SK-N-SH (cell line): ENCODE measurements at regions not wholly inside any gene's neighbourhood (a gene's known extent, or its start where the extent isn't known, plus 50 kb on each side); places are given as distances from the start of the nearest gene placed in this dataset.

ENCODE experiments used
- CTCF ChIA-PET: fragments of 300-600, 350-600 bp; formaldehyde crosslinking; extraction: SDS; loops from one replicate; lab custom pipeline; 2021; lab: Yijun Ruan, JAX
- POLR2A ChIA-PET: fragments of 350-600 bp; sonication (Branson Sonifier 250); formaldehyde crosslinking; extraction: SDS; loops from one replicate; lab custom pipeline; 2020; ENCODE audit warnings: antibody characterized with exemption, inconsistent platforms; lab: Yijun Ruan, JAX
- DNase-seq: peaks from one replicate; pipeline ENCODE4 v3.0.0; 2012
- H2AFZ ChIP-seq: fragments of 200-600 bp; sonication (generic); 2 replicates; pipeline ENCODE4 v1.8.1; 2016; ENCODE audit warnings: antibody characterized with exemption, mild to moderate bottlenecking, low read depth
- H3F3A ChIP-seq: fragments of 200-600 bp; sonication (generic); replicated peaks from 2 replicates; pipeline ENCODE3; 2016; ENCODE audit warnings: antibody characterized with exemption, mild to moderate bottlenecking; ENCODE audit not compliant: insufficient read depth
- H3K27ac ChIP-seq, 2 experiments: fragments of 200-500 bp in 1 of 2; fragments of 200-600 bp in 1 of 2; sonication (Bioruptor generic) in 1 of 2; sonication (generic), shearing (Covaris generic) in 1 of 2; 2 replicates each; pipeline versions ENCODE4 v1.5.1 to v1.6.1; 2014 to 2016; ENCODE audit warnings: low read depth in 2 of 2, inconsistent platforms in 1 of 2, low read length in 1 of 2, mild to moderate bottlenecking in 1 of 2, mixed read lengths in 1 of 2
- H3K27me3 ChIP-seq: fragments of 200-600 bp; sonication (generic), shearing (Covaris generic); 2 replicates; pipeline ENCODE4 v1.6.1; 2016; ENCODE audit warnings: mixed run types; ENCODE audit not compliant: insufficient read depth
- H3K36me3 ChIP-seq, 2 experiments: fragments of 200-500 bp in 1 of 2; fragments of 200-600 bp in 1 of 2; sonication (Bioruptor generic) in 1 of 2; sonication (generic) in 1 of 2; replicated peaks in 1 of 2; 2 replicates each; pipeline versions ENCODE3 to v1.5.1; 2014 to 2016; ENCODE audit warnings: low read length in 1 of 2, mild to moderate bottlenecking in 1 of 2; ENCODE audit not compliant: insufficient read depth in 2 of 2, control insufficient read depth in 1 of 2
- H3K4me1 ChIP-seq, 2 experiments: fragments of 200-500 bp in 1 of 2; fragments of 200-600 bp in 1 of 2; sonication (Bioruptor generic) in 1 of 2; sonication (generic), shearing (Covaris generic) in 1 of 2; 2 replicates each; pipeline versions ENCODE4 v1.5.1 to v1.6.1; 2014 to 2016; ENCODE audit warnings: low read depth in 1 of 2, low read length in 1 of 2, mixed run types in 1 of 2; ENCODE audit not compliant: insufficient read depth in 2 of 2, control insufficient read depth in 1 of 2
- H3K4me2 ChIP-seq: fragments of 200-600 bp; sonication (generic), shearing (Covaris generic); 2 replicates; pipeline ENCODE4 v1.6.1; 2017; ENCODE audit warnings: mixed run types
- H3K4me3 ChIP-seq, 2 experiments: fragments of 200-500 bp in 1 of 2; fragments of 200-600 bp in 1 of 2; sonication (Bioruptor generic) in 1 of 2; sonication (generic), shearing (Covaris generic) in 1 of 2; 2 replicates each; pipeline versions ENCODE4 v1.5.1 to v1.8.1; 2014 to 2016; ENCODE audit warnings: low read depth in 2 of 2, inconsistent platforms in 1 of 2, low read length in 1 of 2, mild to moderate bottlenecking in 1 of 2, mixed read lengths in 1 of 2, moderate library complexity in 1 of 2
- H3K79me2 ChIP-seq: fragments of 200-600 bp; sonication (generic); 2 replicates; pipeline ENCODE4 v1.8.1; 2017; ENCODE audit warnings: mild to moderate bottlenecking; ENCODE audit not compliant: insufficient read depth
- H3K9ac ChIP-seq: fragments of 200-600 bp; sonication (generic); 2 replicates; pipeline ENCODE4 v1.6.1; 2017; ENCODE audit warnings: mixed run types
- H3K9me2 ChIP-seq: fragments of 200-600 bp; sonication (generic); 2 replicates; pipeline ENCODE4 v1.6.1; 2017; ENCODE audit warnings: mixed run types
- H3K9me3 ChIP-seq: fragments of 200-600 bp; sonication (generic); 2 replicates; pipeline ENCODE4 v1.6.1; 2017; ENCODE audit warnings: mixed run types, mild to moderate bottlenecking, moderate library complexity
- H4K20me1 ChIP-seq: fragments of 200-600 bp; sonication (generic); 2 replicates; pipeline ENCODE4 v1.6.1; 2017; ENCODE audit warnings: mild to moderate bottlenecking, mixed run types; ENCODE audit not compliant: insufficient read depth
- EZH2phosphoT487 ChIP-seq: fragments of 200-600 bp; sonication (generic); IDR thresholded peaks from 2 replicates; pipeline ENCODE4 v1.6.1; 2017; ENCODE audit warnings: low read depth, mixed run types, mild to moderate bottlenecking, antibody characterized with exemption, moderate library complexity, borderline replicate concordance
- FOSL2 ChIP-seq: IDR thresholded peaks from 2 replicates; pipeline ENCODE4 v1.4.0; 2012; ENCODE audit warnings: low read depth, mild to moderate bottlenecking, moderate library complexity, borderline replicate concordance
- GATA2 ChIP-seq: sonication (generic); formaldehyde crosslinking; IDR thresholded peaks from 2 replicates; pipeline ENCODE4 v1.5.0; 2020; ENCODE audit warnings: mild to moderate bottlenecking, missing genetic modification reagents
- JUND ChIP-seq: IDR thresholded peaks from 2 replicates; pipeline ENCODE4 v1.4.0; 2012
- MXI1 ChIP-seq: IDR thresholded peaks from 2 replicates; pipeline ENCODE4 v1.6.1; 2012; ENCODE audit warnings: mild to moderate bottlenecking, low read depth, low read length, improper control_type of control experiment
- NRF1 ChIP-seq: IDR thresholded peaks from 2 replicates; pipeline ENCODE4 v1.6.1; 2012; ENCODE audit warnings: low read depth, mild to moderate bottlenecking, low read length
- RAD21 ChIP-seq: IDR thresholded peaks from 2 replicates; pipeline ENCODE4 v1.6.1; 2012; ENCODE audit warnings: mild to moderate bottlenecking, low read length
- RCOR1 ChIP-seq: fragments of 150-350 bp; IDR thresholded peaks from 2 replicates; pipeline ENCODE4 v1.6.1; 2017; ENCODE audit warnings: antibody characterized with exemption, low read length
- RXRA ChIP-seq: IDR thresholded peaks from 2 replicates; pipeline ENCODE4 v1.4.0; 2012; ENCODE audit warnings: low read depth, mild to moderate bottlenecking, borderline replicate concordance
- SMC3 ChIP-seq: IDR thresholded peaks from 2 replicates; pipeline ENCODE4 v1.6.1; 2012; ENCODE audit warnings: low read depth, low read length, improper control_type of control experiment
- TAF1 ChIP-seq: IDR thresholded peaks from 2 replicates; pipeline ENCODE4 v1.6.1; 2012; ENCODE audit warnings: low read depth, mild to moderate bottlenecking, low read length, moderate library complexity, borderline replicate concordance
- YY1 ChIP-seq: IDR thresholded peaks from 2 replicates; pipeline ENCODE4 v1.4.0; 2012; ENCODE audit warnings: low read depth, mild to moderate bottlenecking
- WGBS: methylation state at CpG from one replicate; pipeline ENCODE4 v1.1.6; 2017; ENCODE audit warnings: low lambda C conversion rate; 5-methylcytosine and 5-hydroxymethylcytosine counted together
- TF ChIP-seq, protein P1 (sequence below): IDR thresholded peaks from 2 replicates; pipeline ENCODE4; 2012
- TF ChIP-seq, protein P2 (sequence below): fragments of 150-350 bp; IDR thresholded peaks from 2 replicates; pipeline ENCODE4 v1.6.1; 2016; ENCODE audit warnings: mild to moderate bottlenecking, low read depth, low read length
- TF ChIP-seq, protein P3 (sequence below): IDR thresholded peaks from 2 replicates; pipeline ENCODE4 v1.4.0; 2012; ENCODE audit warnings: low read depth
- TF ChIP-seq, protein P4 (sequence below): fragments of 200-600 bp; sonication (generic); IDR thresholded peaks from 2 replicates; pipeline ENCODE4 v1.6.1; 2017; ENCODE audit warnings: antibody characterized with exemption, mild to moderate bottlenecking, moderate library complexity
- TF ChIP-seq, protein P5 (sequence below): fragments of 150-350 bp; IDR thresholded peaks from 2 replicates; pipeline ENCODE4 v1.6.1; 2017; ENCODE audit warnings: antibody characterized with exemption, low read length, low read depth, borderline replicate concordance

DNA sequence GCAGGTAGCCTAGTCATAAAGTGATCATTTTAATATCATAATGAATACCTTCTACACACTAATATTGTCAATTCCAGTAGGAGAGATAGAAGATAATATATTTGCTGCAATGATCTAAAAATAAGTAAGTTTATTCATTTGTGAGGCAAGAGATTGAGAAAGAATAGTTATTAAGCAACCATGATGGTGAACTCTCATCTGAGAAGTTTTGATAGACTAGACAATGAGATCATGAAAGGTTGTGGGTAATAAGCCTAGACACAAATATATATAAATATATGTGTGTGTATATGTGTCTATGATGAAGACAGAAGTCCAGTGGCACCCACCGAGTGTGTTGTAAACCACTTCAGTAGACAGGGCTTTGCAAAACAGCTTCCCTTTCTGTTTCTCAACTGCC lies 181.0 kb upstream of the CHST9 start:
- Histone ChIP-seq H3K27me3 (no peaks in the 10 kb centered on the region), H3K9me3 (no peaks in the 10 kb centered on the region), H3F3A (no peaks in the 10 kb centered on the region), H2AFZ (no peak overlapping the region), H3K9me2 (no peaks in the 10 kb centered on the region), H3K79me2 (no peaks in the 10 kb centered on the region), H3K27ac (no peak overlapping the region), H3K4me3 (no peak overlapping the region), H3K4me2 (no peak overlapping the region), H3K4me1 (no peaks in the 10 kb centered on the region), H4K20me1 (no peaks in the 10 kb centered on the region), H3K36me3 (no peaks in the 10 kb centered on the region), H3K9ac (no peak overlapping the region)
- CTCF ChIA-PET: interaction anchor here (1.1 to 1.2 kb wide), 2 partner anchors 17 to 348 kb away, joined by 3 to 4 read pairs; no protein-coding TSS in a partner anchor
- TF ChIP-seq, protein P1, sequence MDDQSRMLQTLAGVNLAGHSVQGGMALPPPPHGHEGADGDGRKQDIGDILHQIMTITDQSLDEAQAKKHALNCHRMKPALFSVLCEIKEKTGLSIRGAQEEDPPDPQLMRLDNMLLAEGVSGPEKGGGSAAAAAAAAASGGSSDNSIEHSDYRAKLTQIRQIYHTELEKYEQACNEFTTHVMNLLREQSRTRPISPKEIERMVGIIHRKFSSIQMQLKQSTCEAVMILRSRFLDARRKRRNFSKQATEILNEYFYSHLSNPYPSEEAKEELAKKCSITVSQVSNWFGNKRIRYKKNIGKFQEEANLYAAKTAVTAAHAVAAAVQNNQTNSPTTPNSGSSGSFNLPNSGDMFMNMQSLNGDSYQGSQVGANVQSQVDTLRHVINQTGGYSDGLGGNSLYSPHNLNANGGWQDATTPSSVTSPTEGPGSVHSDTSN: no peak
- TF ChIP-seq EZH2phosphoT487 (no peak), GATA2 (CRISPR knock-in tag) (no peak), MXI1 (no peak), RCOR1 (no peak), RXRA (no peak), YY1 (no peak)
- TF ChIP-seq, protein P2, sequence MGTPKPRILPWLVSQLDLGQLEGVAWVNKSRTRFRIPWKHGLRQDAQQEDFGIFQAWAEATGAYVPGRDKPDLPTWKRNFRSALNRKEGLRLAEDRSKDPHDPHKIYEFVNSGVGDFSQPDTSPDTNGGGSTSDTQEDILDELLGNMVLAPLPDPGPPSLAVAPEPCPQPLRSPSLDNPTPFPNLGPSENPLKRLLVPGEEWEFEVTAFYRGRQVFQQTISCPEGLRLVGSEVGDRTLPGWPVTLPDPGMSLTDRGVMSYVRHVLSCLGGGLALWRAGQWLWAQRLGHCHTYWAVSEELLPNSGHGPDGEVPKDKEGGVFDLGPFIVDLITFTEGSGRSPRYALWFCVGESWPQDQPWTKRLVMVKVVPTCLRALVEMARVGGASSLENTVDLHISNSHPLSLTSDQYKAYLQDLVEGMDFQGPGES: no peak
- TF ChIP-seq, protein P3, sequence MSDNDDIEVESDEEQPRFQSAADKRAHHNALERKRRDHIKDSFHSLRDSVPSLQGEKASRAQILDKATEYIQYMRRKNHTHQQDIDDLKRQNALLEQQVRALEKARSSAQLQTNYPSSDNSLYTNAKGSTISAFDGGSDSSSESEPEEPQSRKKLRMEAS: no peak
- no peak for DNase-seq
- WGBS: 63% methylated on average over 1 of the region's 1 CpG
- POLR2A ChIA-PET: no interaction called here

DNA sequence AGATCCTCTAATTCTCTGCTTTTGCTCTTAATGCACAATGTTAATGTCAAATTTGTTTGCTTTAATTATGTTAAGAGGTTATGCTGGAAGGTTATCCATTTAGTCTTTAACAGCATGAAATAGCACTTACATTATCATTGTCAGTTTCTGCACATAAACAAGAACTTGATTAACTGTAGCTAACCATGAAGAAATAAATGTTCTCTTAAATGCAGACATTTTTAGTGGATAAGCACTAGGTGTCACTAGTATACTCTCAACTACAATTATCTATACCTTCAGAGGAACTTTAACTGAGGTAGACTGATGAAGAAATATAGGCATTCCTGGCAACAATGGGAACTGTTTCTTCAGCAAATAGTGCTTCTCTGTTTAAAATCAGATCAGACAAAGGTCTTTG lies 178.8 kb upstream of the CHST9 start:
- Histone ChIP-seq H3K79me2 (no peaks in the 10 kb centered on the region), H3K9me3 (no peaks in the 10 kb centered on the region), H3K27me3 (no peaks in the 10 kb centered on the region), H3K36me3 (no peaks in the 10 kb centered on the region), H2AFZ (no peak overlapping the region), H4K20me1 (no peaks in the 10 kb centered on the region), H3K9me2 (no peaks in the 10 kb centered on the region), H3F3A (no peaks in the 10 kb centered on the region), H3K9ac (no peak overlapping the region), H3K4me2 (no peak overlapping the region), H3K27ac (no peak overlapping the region), H3K4me1 (no peaks in the 10 kb centered on the region), H3K4me3 (no peak overlapping the region)
- CTCF ChIA-PET: interaction anchor here (0.6 to 2.5 kb wide), 17 partner anchors 9 to 346 kb away, joined by 3 to 24 read pairs (median 3); partner anchors contain the start of gene CHST9
- DNase-seq: peak; percentile 16
- no peak for TF ChIP-seq TAF1
- no peak for TF ChIP-seq NRF1
- TF ChIP-seq, protein P4, sequence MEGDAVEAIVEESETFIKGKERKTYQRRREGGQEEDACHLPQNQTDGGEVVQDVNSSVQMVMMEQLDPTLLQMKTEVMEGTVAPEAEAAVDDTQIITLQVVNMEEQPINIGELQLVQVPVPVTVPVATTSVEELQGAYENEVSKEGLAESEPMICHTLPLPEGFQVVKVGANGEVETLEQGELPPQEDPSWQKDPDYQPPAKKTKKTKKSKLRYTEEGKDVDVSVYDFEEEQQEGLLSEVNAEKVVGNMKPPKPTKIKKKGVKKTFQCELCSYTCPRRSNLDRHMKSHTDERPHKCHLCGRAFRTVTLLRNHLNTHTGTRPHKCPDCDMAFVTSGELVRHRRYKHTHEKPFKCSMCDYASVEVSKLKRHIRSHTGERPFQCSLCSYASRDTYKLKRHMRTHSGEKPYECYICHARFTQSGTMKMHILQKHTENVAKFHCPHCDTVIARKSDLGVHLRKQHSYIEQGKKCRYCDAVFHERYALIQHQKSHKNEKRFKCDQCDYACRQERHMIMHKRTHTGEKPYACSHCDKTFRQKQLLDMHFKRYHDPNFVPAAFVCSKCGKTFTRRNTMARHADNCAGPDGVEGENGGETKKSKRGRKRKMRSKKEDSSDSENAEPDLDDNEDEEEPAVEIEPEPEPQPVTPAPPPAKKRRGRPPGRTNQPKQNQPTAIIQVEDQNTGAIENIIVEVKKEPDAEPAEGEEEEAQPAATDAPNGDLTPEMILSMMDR: peak; percentile 60
- TF ChIP-seq FOSL2: no peak
- TF ChIP-seq JUND: no peak
- TF ChIP-seq SMC3: peak; percentile 34; the same call in 1 of the 2 replicates
- TF ChIP-seq, protein P5, sequence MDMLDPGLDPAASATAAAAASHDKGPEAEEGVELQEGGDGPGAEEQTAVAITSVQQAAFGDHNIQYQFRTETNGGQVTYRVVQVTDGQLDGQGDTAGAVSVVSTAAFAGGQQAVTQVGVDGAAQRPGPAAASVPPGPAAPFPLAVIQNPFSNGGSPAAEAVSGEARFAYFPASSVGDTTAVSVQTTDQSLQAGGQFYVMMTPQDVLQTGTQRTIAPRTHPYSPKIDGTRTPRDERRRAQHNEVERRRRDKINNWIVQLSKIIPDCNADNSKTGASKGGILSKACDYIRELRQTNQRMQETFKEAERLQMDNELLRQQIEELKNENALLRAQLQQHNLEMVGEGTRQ: no peak
- peak; percentile 67 for TF ChIP-seq RAD21
- TF ChIP-seq, protein P3: no peak
- POLR2A ChIA-PET: no interaction called here
